GM12878 (cell line): ENCODE measurements at regions not wholly inside any gene's neighbourhood (a gene's known extent, or its start where the extent isn't known, plus 50 kb on each side); places are given as distances from the start of the nearest gene placed in this dataset.

Experiments
- CHD2 ChIP-seq: IDR thresholded peaks from 2 replicates; pipeline ENCODE4 v1.6.1; 2011; ENCODE audit warnings: low read depth, low read length, improper control_type of control experiment, borderline replicate concordance
- NBN ChIP-seq: fragments of 450-650 bp; IDR thresholded peaks from 2 replicates; pipeline ENCODE4 v1.6.1; 2016
- POLR2A ChIP-seq: IDR thresholded peaks from 2 replicates; pipeline ENCODE4 v1.6.1; 2011; ENCODE audit warnings: low read depth, mild to moderate bottlenecking, low read length
- ZBED1 ChIP-seq: IDR thresholded peaks from 2 replicates; pipeline ENCODE4 v1.6.1; 2016; ENCODE audit warnings: borderline replicate concordance
- ZNF274 ChIP-seq: IDR thresholded peaks from one replicate; pipeline ENCODE4 v1.8.0; 2011; ENCODE audit not compliant: insufficient read length, insufficient read depth
- TF ChIP-seq, protein P1 (sequence below): IDR thresholded peaks from 2 replicates; pipeline ENCODE4 v1.6.1; 2011; ENCODE audit warnings: low read depth, mild to moderate bottlenecking, low read length, moderate library complexity, borderline replicate concordance; ENCODE audit errors: extremely low read depth
- TF ChIP-seq, protein P2 (sequence below): fragments of 150-350 bp; IDR thresholded peaks from 2 replicates; pipeline ENCODE4 v1.6.1; 2016; ENCODE audit warnings: low read depth, low read length
- TF ChIP-seq, protein P3 (sequence below), 3 experiments: IDR thresholded peaks in 2 of 3; conservative IDR thresholded peaks in 1 of 3; 2 replicates each; pipeline ENCODE4 v1.5.1; 2011; ENCODE audit warnings: low read depth in 3 of 3, low read length in 3 of 3, mild to moderate bottlenecking in 3 of 3, control low read depth in 2 of 3, moderate library complexity in 2 of 3, inconsistent platforms in 1 of 3, mixed read lengths in 1 of 3; ENCODE audit not compliant: control insufficient read depth in 2 of 3, insufficient read depth in 1 of 3; ENCODE audit errors: extremely low read depth in 1 of 3

DNA sequence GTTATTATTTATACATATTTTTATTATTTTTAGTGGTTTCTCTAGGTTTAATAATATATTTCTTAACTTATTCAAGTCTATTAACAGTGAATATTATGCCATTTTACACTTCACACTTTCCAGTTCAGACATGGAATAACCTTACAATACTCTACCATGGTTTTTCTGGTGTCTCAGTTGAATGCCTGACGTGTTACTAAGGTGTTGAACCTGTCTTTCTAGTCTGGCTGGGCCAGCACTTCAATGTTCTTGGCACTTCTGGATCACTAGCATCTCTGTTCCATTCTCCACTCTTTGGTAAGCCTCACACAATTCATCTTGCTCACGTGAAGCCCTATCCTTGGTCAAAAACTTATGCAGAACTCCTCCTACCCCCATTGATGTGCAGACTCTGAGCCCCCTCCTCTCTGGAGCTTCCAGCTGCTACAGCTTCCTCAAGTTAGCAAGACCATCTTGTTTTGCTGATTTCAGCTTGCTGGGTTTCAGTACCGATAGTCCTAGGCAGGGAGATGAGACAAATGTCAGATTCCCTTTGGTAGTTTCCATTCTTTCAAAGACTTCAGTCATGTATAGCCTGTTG is 243.1 kb downstream of the FBXO4 start:
- TF ChIP-seq, protein P1, sequence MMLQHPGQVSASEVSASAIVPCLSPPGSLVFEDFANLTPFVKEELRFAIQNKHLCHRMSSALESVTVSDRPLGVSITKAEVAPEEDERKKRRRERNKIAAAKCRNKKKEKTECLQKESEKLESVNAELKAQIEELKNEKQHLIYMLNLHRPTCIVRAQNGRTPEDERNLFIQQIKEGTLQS = no peak
- no peak for TF ChIP-seq POLR2A
- TF ChIP-seq ZBED1 = no peak
- no peak for TF ChIP-seq CHD2
- TF ChIP-seq NBN = no peak
- TF ChIP-seq, protein P2, sequence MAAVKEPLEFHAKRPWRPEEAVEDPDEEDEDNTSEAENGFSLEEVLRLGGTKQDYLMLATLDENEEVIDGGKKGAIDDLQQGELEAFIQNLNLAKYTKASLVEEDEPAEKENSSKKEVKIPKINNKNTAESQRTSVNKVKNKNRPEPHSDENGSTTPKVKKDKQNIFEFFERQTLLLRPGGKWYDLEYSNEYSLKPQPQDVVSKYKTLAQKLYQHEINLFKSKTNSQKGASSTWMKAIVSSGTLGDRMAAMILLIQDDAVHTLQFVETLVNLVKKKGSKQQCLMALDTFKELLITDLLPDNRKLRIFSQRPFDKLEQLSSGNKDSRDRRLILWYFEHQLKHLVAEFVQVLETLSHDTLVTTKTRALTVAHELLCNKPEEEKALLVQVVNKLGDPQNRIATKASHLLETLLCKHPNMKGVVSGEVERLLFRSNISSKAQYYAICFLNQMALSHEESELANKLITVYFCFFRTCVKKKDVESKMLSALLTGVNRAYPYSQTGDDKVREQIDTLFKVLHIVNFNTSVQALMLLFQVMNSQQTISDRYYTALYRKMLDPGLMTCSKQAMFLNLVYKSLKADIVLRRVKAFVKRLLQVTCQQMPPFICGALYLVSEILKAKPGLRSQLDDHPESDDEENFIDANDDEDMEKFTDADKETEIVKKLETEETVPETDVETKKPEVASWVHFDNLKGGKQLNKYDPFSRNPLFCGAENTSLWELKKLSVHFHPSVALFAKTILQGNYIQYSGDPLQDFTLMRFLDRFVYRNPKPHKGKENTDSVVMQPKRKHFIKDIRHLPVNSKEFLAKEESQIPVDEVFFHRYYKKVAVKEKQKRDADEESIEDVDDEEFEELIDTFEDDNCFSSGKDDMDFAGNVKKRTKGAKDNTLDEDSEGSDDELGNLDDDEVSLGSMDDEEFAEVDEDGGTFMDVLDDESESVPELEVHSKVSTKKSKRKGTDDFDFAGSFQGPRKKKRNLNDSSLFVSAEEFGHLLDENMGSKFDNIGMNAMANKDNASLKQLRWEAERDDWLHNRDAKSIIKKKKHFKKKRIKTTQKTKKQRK = no peak
- no peak for TF ChIP-seq ZNF274
- TF ChIP-seq, protein P3, sequence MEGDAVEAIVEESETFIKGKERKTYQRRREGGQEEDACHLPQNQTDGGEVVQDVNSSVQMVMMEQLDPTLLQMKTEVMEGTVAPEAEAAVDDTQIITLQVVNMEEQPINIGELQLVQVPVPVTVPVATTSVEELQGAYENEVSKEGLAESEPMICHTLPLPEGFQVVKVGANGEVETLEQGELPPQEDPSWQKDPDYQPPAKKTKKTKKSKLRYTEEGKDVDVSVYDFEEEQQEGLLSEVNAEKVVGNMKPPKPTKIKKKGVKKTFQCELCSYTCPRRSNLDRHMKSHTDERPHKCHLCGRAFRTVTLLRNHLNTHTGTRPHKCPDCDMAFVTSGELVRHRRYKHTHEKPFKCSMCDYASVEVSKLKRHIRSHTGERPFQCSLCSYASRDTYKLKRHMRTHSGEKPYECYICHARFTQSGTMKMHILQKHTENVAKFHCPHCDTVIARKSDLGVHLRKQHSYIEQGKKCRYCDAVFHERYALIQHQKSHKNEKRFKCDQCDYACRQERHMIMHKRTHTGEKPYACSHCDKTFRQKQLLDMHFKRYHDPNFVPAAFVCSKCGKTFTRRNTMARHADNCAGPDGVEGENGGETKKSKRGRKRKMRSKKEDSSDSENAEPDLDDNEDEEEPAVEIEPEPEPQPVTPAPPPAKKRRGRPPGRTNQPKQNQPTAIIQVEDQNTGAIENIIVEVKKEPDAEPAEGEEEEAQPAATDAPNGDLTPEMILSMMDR (IDR thresholded peaks at IDR 0.05 in 2 of 3, conservative IDR thresholded peaks at IDR 0.05 in 1 of 3; ENCODE audit: control insufficient read depth in 2 of 3, extremely low read depth in 1 of 3, insufficient read depth in 1 of 3, low read depth in 3 of 3, low read length in 3 of 3) = no peak
